SK-N-SH (cell line): ENCODE measurements at regions not wholly inside any gene's neighbourhood (a gene's known extent, or its start where the extent isn't known, plus 50 kb on each side); places are given as distances from the start of the nearest gene placed in this dataset.

ENCODE experiments used
- CHD2 ChIP-seq: fragments of 150-350 bp; IDR thresholded peaks from 2 replicates; pipeline ENCODE4 v1.6.1; 2018; ENCODE audit warnings: low read length; ENCODE audit not compliant: partially characterized antibody
- ELF1 ChIP-seq: IDR thresholded peaks from 2 replicates; pipeline ENCODE4 v1.4.0; 2012
- EP300 ChIP-seq, 2 experiments: IDR thresholded peaks; 2 replicates each; pipeline versions ENCODE4 v1.4.0 to v1.6.1; 2012; ENCODE audit warnings: borderline replicate concordance in 1 of 2, low read depth in 1 of 2, low read length in 1 of 2
- FOSL2 ChIP-seq: IDR thresholded peaks from 2 replicates; pipeline ENCODE4 v1.4.0; 2012; ENCODE audit warnings: low read depth, mild to moderate bottlenecking, moderate library complexity, borderline replicate concordance
- FOXJ3 ChIP-seq: sonication (generic); formaldehyde crosslinking; IDR thresholded peaks from 2 replicates; pipeline ENCODE4 v1.5.1; 2020; ENCODE audit warnings: mild to moderate bottlenecking, missing genetic modification reagents
- FOXM1 ChIP-seq: IDR thresholded peaks from 2 replicates; pipeline ENCODE4 v1.4.0; 2012; ENCODE audit warnings: low read depth, mild to moderate bottlenecking
- GATA2 ChIP-seq: sonication (generic); formaldehyde crosslinking; IDR thresholded peaks from 2 replicates; pipeline ENCODE4 v1.5.0; 2020; ENCODE audit warnings: mild to moderate bottlenecking, missing genetic modification reagents
- JUND ChIP-seq: IDR thresholded peaks from 2 replicates; pipeline ENCODE4 v1.4.0; 2012
- MEF2A ChIP-seq: IDR thresholded peaks from 2 replicates; pipeline ENCODE4 v1.4.0; 2012; ENCODE audit warnings: low read depth, borderline replicate concordance
- NFIC ChIP-seq: IDR thresholded peaks from 2 replicates; pipeline ENCODE4 v1.4.0; 2012; ENCODE audit warnings: borderline replicate concordance
- PBX3 ChIP-seq: IDR thresholded peaks from 2 replicates; pipeline ENCODE4; 2012
- POLR2AphosphoS5 ChIP-seq: IDR thresholded peaks from 2 replicates; pipeline ENCODE4 v1.6.1; 2012; ENCODE audit warnings: low read depth, low read length
- RCOR1 ChIP-seq: fragments of 150-350 bp; IDR thresholded peaks from 2 replicates; pipeline ENCODE4 v1.6.1; 2017; ENCODE audit warnings: antibody characterized with exemption, low read length
- REST ChIP-seq: IDR thresholded peaks from 2 replicates; pipeline ENCODE4 v1.6.1; 2012; ENCODE audit warnings: mild to moderate bottlenecking, low read depth, low read length, moderate library complexity
- RXRA ChIP-seq: IDR thresholded peaks from 2 replicates; pipeline ENCODE4 v1.4.0; 2012; ENCODE audit warnings: low read depth, mild to moderate bottlenecking, borderline replicate concordance
- SMC3 ChIP-seq: IDR thresholded peaks from 2 replicates; pipeline ENCODE4 v1.6.1; 2012; ENCODE audit warnings: low read depth, low read length, improper control_type of control experiment
- TCF12 ChIP-seq: IDR thresholded peaks from 2 replicates; pipeline ENCODE4 v1.4.0; 2012
- YY1 ChIP-seq: IDR thresholded peaks from 2 replicates; pipeline ENCODE4 v1.4.0; 2012; ENCODE audit warnings: low read depth, mild to moderate bottlenecking
- ZBTB33 ChIP-seq: IDR thresholded peaks from 2 replicates; pipeline ENCODE4 v1.4.0; 2012; ENCODE audit warnings: low read depth, borderline replicate concordance
- TF ChIP-seq, protein P1 (sequence below): fragments of 150-350 bp; IDR thresholded peaks from 2 replicates; pipeline ENCODE4 v1.6.1; 2017; ENCODE audit warnings: antibody characterized with exemption, low read length, low read depth, borderline replicate concordance
- TF ChIP-seq, protein P2 (sequence below): IDR thresholded peaks from 2 replicates; pipeline ENCODE4 v1.4.0; 2012; ENCODE audit warnings: low read depth, borderline replicate concordance
- TF ChIP-seq, protein P3 (sequence below): IDR thresholded peaks from 2 replicates; pipeline ENCODE4 v1.4.0; 2012; ENCODE audit warnings: low read depth

GRCh38 chr2:223696719-223697118 lies 94.6 kb upstream of the SCG2 start (continued):
- no peak for TF ChIP-seq ZBTB33
- TF ChIP-seq YY1, result no peak
- no peak; the same call in 1 of the 2 replicates for TF ChIP-seq POLR2AphosphoS5
- no peak for TF ChIP-seq MEF2A
- peak; percentile 43 to 63; a peak in 3 of 4 replicates for TF ChIP-seq EP300 (IDR thresholded peaks at IDR 0.05; ENCODE audit: borderline replicate concordance in 1 of 2, low read depth in 1 of 2, low read length in 1 of 2)
- TF ChIP-seq NFIC, result no peak; the same call in 1 of the 2 replicates
- no peak for TF ChIP-seq ELF1
- no peak for TF ChIP-seq FOXJ3 (CRISPR knock-in tag)
- no peak for TF ChIP-seq GATA2
- TF ChIP-seq, protein P1, sequence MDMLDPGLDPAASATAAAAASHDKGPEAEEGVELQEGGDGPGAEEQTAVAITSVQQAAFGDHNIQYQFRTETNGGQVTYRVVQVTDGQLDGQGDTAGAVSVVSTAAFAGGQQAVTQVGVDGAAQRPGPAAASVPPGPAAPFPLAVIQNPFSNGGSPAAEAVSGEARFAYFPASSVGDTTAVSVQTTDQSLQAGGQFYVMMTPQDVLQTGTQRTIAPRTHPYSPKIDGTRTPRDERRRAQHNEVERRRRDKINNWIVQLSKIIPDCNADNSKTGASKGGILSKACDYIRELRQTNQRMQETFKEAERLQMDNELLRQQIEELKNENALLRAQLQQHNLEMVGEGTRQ, result no peak
- TF ChIP-seq FOSL2, result peak; percentile 41; the same call in 1 of the 2 replicates
- TF ChIP-seq, protein P2, sequence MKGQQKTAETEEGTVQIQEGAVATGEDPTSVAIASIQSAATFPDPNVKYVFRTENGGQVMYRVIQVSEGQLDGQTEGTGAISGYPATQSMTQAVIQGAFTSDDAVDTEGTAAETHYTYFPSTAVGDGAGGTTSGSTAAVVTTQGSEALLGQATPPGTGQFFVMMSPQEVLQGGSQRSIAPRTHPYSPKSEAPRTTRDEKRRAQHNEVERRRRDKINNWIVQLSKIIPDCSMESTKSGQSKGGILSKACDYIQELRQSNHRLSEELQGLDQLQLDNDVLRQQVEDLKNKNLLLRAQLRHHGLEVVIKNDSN, result no peak
- no peak for TF ChIP-seq RCOR1
- no peak for TF ChIP-seq REST
- peak; percentile 62 for TF ChIP-seq PBX3
- TF ChIP-seq JUND, result peak; percentile 19; the same call in 1 of the 2 replicates
- TF ChIP-seq, protein P3, sequence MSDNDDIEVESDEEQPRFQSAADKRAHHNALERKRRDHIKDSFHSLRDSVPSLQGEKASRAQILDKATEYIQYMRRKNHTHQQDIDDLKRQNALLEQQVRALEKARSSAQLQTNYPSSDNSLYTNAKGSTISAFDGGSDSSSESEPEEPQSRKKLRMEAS, result no peak
- TF ChIP-seq FOXM1, result 0 out of 2 replicates have a peak, but pooled peaks have one; percentile 13
- TF ChIP-seq RXRA, result peak; percentile 24; the same call in 1 of the 2 replicates
- TF ChIP-seq CHD2, result no peak
- TF ChIP-seq SMC3, result no peak
- peak; percentile 88 for TF ChIP-seq TCF12
